ENCODE measurements at regions not wholly inside any gene's neighbourhood (a gene's known extent, or its start where the extent isn't known, plus 50 kb on each side); places are given as distances from the start of the nearest gene placed in this dataset.

- in situ Hi-C loops (cut with MboI; ENCODE audit: low sequenced_read_pairs, unreplicated experiment) = no loop called here
- TF ChIP-seq CTCF (IDR thresholded peaks at IDR 0.05; ENCODE audit: borderline replicate concordance, control extremely low read depth, extremely low read depth, insufficient read depth, missing control alignments) = no peak
- peak; percentile 45 for DNase-seq (ENCODE audit: low spot score)
Measured at GRCh38 chr10:127797339-127797738, 60.4 kb downstream of the FOXI2 start.

GRCh38 chr10:127798111-127798510, 61.1 kb downstream of the FOXI2 start:
- no peak for TF ChIP-seq CTCF (IDR thresholded peaks at IDR 0.05; ENCODE audit: borderline replicate concordance, control extremely low read depth, extremely low read depth, insufficient read depth, missing control alignments)
- in situ Hi-C loops (cut with MboI; ENCODE audit: low sequenced_read_pairs, unreplicated experiment) = no loop called here
- DNase-seq (ENCODE audit: low spot score) = no peak

- no peak for DNase-seq (ENCODE audit: low spot score)
- in situ Hi-C loops (cut with MboI; ENCODE audit: low sequenced_read_pairs, unreplicated experiment) = no loop called here
- TF ChIP-seq CTCF (IDR thresholded peaks at IDR 0.05; ENCODE audit: borderline replicate concordance, control extremely low read depth, extremely low read depth, insufficient read depth, missing control alignments) = no peak
Measured at GRCh38 chr10:127801302-127801701, 64.3 kb downstream of the FOXI2 start.

GRCh38 chr10:127802531-127803095, 65.6 kb downstream of the FOXI2 start:
- in situ Hi-C loops (cut with MboI; ENCODE audit: low sequenced_read_pairs, unreplicated experiment) = no loop called here
- no peak for TF ChIP-seq CTCF (IDR thresholded peaks at IDR 0.05; ENCODE audit: borderline replicate concordance, control extremely low read depth, extremely low read depth, insufficient read depth, missing control alignments)
- DNase-seq (ENCODE audit: low spot score) = no peak

- no peak for DNase-seq (ENCODE audit: low spot score)
- TF ChIP-seq CTCF (IDR thresholded peaks at IDR 0.05; ENCODE audit: borderline replicate concordance, control extremely low read depth, extremely low read depth, insufficient read depth, missing control alignments) = no peak
- in situ Hi-C loops (cut with MboI; ENCODE audit: low sequenced_read_pairs, unreplicated experiment) = no loop called here
Measured at GRCh38 chr10:127804696-127805095, 67.7 kb downstream of the FOXI2 start.

GRCh38 chr10:127805950-127806349, 69.0 kb downstream of the FOXI2 start:
- no peak for TF ChIP-seq CTCF (IDR thresholded peaks at IDR 0.05; ENCODE audit: borderline replicate concordance, control extremely low read depth, extremely low read depth, insufficient read depth, missing control alignments)
- DNase-seq (ENCODE audit: low spot score) = no peak
- in situ Hi-C loops (cut with MboI; ENCODE audit: low sequenced_read_pairs, unreplicated experiment) = no loop called here

Measured in GM13976 (cell line).